H1 (cell line): ENCODE measurements at regions not wholly inside any gene's neighbourhood (a gene's known extent, or its start where the extent isn't known, plus 50 kb on each side); places are given as distances from the start of the nearest gene placed in this dataset.

ENCODE experiments used
- ATF2 ChIP-seq: IDR thresholded peaks from 2 replicates; pipeline ENCODE4 v1.6.1; 2012; ENCODE audit warnings: low read length, inconsistent platforms
- CEBPB ChIP-seq: IDR thresholded peaks from 2 replicates; pipeline ENCODE4 v1.6.1; 2012; ENCODE audit warnings: low read depth, low read length
- CTCF ChIP-seq, 3 experiments: IDR thresholded peaks; 1 replicate in 2 of 3; 2 replicates in 1 of 3; pipeline versions ENCODE4 v1.5.1 to v1.6.1; 2011; ENCODE audit warnings: low read length in 3 of 3, mild to moderate bottlenecking in 3 of 3, inconsistent platforms in 2 of 3, low read depth in 1 of 3, moderate library complexity in 1 of 3; ENCODE audit not compliant: insufficient read depth in 1 of 3; ENCODE audit errors: control extremely low read depth in 1 of 3
- EGR1 ChIP-seq: IDR thresholded peaks from 2 replicates; pipeline ENCODE4 v1.6.1; 2011; ENCODE audit warnings: low read depth, low read length, borderline replicate concordance
- GABPA ChIP-seq: IDR thresholded peaks from 2 replicates; pipeline ENCODE4 v1.6.1; 2011; ENCODE audit warnings: mild to moderate bottlenecking, low read length, moderate library complexity, borderline replicate concordance; ENCODE audit not compliant: insufficient read depth
- HDAC2 ChIP-seq, 2 experiments: fragments of 300-600 bp in 1 of 2; sonication (generic) in 1 of 2; IDR thresholded peaks; 2 replicates each; pipeline ENCODE4 v1.6.1; 2011 to 2012; ENCODE audit warnings: low read depth in 2 of 2, low read length in 2 of 2, mild to moderate bottlenecking in 2 of 2, moderate library complexity in 2 of 2, borderline replicate concordance in 1 of 2, inconsistent platforms in 1 of 2
- RAD21 ChIP-seq, 2 experiments: IDR thresholded peaks in 1 of 2; conservative IDR thresholded peaks in 1 of 2; 2 replicates each; pipeline ENCODE4 v1.6.1; 2011; ENCODE audit warnings: low read depth in 2 of 2, low read length in 2 of 2, improper control_type of control experiment in 1 of 2, inconsistent platforms in 1 of 2, mild to moderate bottlenecking in 1 of 2, moderate library complexity in 1 of 2
- RBBP5 ChIP-seq: IDR thresholded peaks from 2 replicates; pipeline ENCODE4 v1.7.1; 2012; ENCODE audit warnings: low read depth, mild to moderate bottlenecking, inconsistent platforms, low read length, moderate library complexity, borderline replicate concordance
- RFX5 ChIP-seq: IDR thresholded peaks from 2 replicates; pipeline ENCODE4 v1.6.1; 2011; ENCODE audit warnings: low read depth, low read length, improper control_type of control experiment, borderline replicate concordance
- USF2 ChIP-seq: IDR thresholded peaks from 2 replicates; pipeline ENCODE4 v1.6.1; 2011; ENCODE audit warnings: low read length, improper control_type of control experiment
- YY1 ChIP-seq: IDR thresholded peaks from 2 replicates; pipeline ENCODE4 v1.6.1; 2011; ENCODE audit warnings: low read depth, mild to moderate bottlenecking, low read length

- no peak for TF ChIP-seq CEBPB
- TF ChIP-seq GABPA, result no peak
- no peak for TF ChIP-seq USF2
- no peak for TF ChIP-seq EGR1
- TF ChIP-seq RFX5, result no peak
- no peak for TF ChIP-seq RBBP5
- TF ChIP-seq YY1, result no peak
- no peak for TF ChIP-seq CTCF (IDR thresholded peaks at IDR 0.05; ENCODE audit: control extremely low read depth in 1 of 3, insufficient read depth in 1 of 3, low read depth in 1 of 3, low read length in 3 of 3)
- TF ChIP-seq RAD21 (IDR thresholded peaks at IDR 0.05 in 1 of 2, conservative IDR thresholded peaks at IDR 0.05 in 1 of 2; ENCODE audit: low read depth in 2 of 2, low read length in 2 of 2), result no peak
- no peak for TF ChIP-seq ATF2
- TF ChIP-seq HDAC2 (IDR thresholded peaks at IDR 0.05; ENCODE audit: borderline replicate concordance in 1 of 2, low read depth in 2 of 2, low read length in 2 of 2), result no peak
Measured at GRCh38 chr13:72562686-72563085, 164.7 kb downstream of the MZT1 start.
